Nucleus accumbens (tissue), 56 donors: ENCODE measurements at regions not wholly inside any gene's neighbourhood (a gene's known extent, or its start where the extent isn't known, plus 50 kb on each side); places are given as distances from the start of the nearest gene placed in this dataset.

Source experiments
- DNase-seq, 56 donors: peaks; one replicate each; lab custom pipeline; 2025; lab: John Stamatoyannopoulos, UW

DNA sequence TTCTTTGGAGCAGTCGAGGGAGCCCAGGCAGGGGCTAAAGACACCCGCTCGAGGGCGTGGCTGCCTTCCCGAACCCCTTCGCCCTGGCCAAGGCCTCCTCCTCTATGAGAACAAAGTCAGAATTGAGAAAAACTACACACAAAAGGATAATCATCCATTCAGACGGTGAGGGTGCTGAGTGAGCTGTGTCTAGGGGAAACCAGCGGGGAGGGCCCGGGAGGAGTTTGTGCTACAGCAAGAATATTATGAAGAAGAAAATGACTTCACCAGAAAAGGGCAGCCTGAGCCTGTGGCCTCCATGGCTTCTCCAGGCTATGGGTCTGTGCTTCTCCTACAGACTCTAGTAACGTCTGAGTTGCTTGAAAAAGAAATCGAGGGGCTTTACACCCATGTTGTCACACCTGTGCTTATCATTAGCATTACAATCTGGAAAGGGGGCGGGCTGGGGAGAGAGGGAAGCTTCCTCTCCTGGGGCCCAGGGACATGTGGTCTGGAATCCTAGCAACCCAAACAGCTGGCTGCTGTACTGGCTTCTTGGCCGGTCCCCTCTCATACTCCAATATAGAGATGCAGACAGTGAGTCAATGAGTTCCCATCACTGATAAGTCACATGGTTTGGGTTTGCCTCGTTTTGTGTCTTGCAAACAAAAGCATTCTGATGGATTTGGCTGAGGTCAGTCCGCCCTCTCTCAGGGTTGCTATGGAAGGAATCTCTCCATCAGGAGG, 52.0 kb upstream of the ARL4C start:
- peak in 8 of 56 donors; percentile 2 to 75 (median 8) for DNase-seq

- no peak for DNase-seq
These were observed 49.9 kb upstream of the ARL4C start for GRCh38 chr2:234546770-234547169.
